ENCODE measurements at regions not wholly inside any gene's neighbourhood (a gene's known extent, or its start where the extent isn't known, plus 50 kb on each side); places are given as distances from the start of the nearest gene placed in this dataset.

DNA sequence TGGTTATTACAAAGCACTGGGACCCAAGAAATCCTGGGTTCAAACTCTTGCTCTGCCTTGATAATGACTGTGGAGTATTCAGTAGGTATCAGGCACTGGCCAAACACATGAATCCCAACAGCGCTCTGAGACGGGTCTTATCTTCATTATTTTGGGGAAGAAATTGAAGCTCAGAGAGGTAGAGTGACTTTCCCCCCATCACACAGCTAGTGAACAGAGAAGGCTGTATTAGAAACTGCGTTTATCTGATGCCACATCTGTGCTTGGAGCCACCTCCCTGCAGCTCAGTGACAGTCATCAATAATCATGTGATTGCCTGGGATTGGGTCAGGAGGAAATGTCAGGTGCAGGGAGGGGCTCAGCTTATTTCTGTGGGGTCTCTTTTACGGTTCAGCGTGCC is 225.4 kb upstream of the LHX5 start:
- DNase-seq: no peak
- H3K4me1 Mint-ChIP-seq (ENCODE audit: low read depth): no peaks in the 10 kb centered on the region
- H3K27ac Mint-ChIP-seq: no peak overlapping the region
- no peak overlapping the region for H3K4me3 Mint-ChIP-seq
- no peak for ATAC-seq (replicated peaks in 1 of 2)
- H3K27me3 Mint-ChIP-seq (ENCODE audit: low read depth): peaks cover 13% of the 10 kb centered on the region
- no peaks in the 10 kb centered on the region for H3K9me3 Mint-ChIP-seq
- no peaks in the 10 kb centered on the region for H3K36me3 Mint-ChIP-seq (ENCODE audit: insufficient read depth in 2 of 2)

DNA sequence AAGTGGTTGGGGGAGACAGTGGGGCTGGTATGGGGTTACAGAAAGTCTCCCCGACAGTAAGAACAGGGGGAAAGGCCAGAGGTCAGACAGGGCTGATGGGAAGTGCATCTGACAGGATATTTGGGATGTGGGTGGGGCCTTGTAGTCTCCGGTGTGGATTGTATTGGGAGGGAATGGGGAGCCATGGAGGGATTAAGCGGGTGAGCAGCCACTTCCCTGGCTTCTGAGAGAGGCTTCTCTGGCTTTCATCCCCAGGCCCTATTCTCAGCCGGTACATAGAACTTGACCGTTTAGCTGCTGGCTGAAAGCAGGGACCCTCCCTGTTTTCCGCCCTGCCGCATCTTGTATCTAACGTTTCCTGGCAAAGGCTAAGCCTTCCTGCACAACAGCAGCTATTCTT is 222.0 kb upstream of the LHX5 start:
- Mint-ChIP-seq H3K4me3 (no peak overlapping the region), H3K4me1 (ENCODE audit: low read depth) (no peaks in the 10 kb centered on the region), H3K27me3 (ENCODE audit: low read depth) (peaks cover 13% of the 10 kb centered on the region), H3K36me3 (ENCODE audit: insufficient read depth in 2 of 2) (no peaks in the 10 kb centered on the region), H3K27ac (no peak overlapping the region), H3K9me3 (no peaks in the 10 kb centered on the region)
- ATAC-seq (replicated peaks in 1 of 2) (no peak), DNase-seq (no peak)

DNA sequence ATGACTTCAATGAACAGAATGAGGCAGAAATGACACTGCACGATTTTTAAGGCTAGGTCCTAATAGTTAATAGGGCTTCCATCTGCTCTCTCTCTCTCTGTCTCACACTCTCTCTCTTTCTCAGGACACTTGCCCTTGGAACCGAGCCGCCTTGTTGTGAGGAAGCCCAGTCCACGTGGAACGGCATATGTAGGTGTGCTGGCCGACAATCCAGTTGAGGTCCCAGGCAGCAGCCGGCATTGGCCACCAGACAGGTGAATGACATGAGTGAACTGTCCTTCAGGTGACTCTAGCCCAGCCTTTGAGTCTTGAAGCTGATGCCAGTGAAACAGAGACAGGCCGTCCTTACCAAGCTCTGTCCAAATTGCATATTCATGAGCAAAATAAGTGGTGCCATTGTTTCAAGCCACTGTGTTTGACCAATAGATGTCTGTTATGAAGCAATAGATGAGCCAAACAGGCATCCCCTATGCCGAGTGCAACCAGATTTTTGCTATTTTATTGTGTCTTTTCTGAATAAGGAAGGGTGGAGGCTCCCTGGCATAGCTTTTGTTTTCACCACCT is 217.5 kb upstream of the LHX5 start:
- H3K27ac Mint-ChIP-seq: no peak overlapping the region
- ATAC-seq (replicated peaks in 1 of 2) (no peak), DNase-seq (no peak)
- H3K27me3 Mint-ChIP-seq (ENCODE audit: low read depth): peaks cover 6% of the 10 kb centered on the region
- H3K4me1 Mint-ChIP-seq (ENCODE audit: low read depth): no peaks in the 10 kb centered on the region
- no peak overlapping the region for H3K4me3 Mint-ChIP-seq
- no peaks in the 10 kb centered on the region for H3K9me3 Mint-ChIP-seq
- no peaks in the 10 kb centered on the region for H3K36me3 Mint-ChIP-seq (ENCODE audit: insufficient read depth in 2 of 2)

DNA sequence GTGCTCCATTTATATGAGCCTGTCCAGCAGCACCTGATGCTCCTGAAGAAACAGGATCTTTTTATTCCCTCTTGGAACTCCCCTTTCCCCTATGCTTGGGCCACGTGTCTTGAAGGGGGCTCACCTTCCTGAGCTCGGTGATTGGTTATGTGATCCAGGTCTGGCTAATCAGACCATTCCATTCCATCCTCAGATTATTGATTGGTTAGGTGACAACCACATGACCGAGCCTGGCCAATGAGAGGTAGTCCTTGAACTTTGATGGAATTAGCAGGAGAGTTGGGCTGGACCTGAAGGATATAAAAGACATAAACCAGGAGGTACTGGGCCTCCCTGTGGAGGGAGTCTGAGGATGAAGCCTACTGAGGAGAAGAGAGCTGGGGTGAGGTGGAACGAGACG is 216.6 kb upstream of the LHX5 start:
- Mint-ChIP-seq H3K4me3 (no peak overlapping the region), H3K9me3 (no peaks in the 10 kb centered on the region), H3K4me1 (ENCODE audit: low read depth) (no peaks in the 10 kb centered on the region), H3K27ac (no peak overlapping the region), H3K27me3 (ENCODE audit: low read depth) (peaks cover 6% of the 10 kb centered on the region), H3K36me3 (ENCODE audit: insufficient read depth in 2 of 2) (no peaks in the 10 kb centered on the region)
- ATAC-seq (replicated peaks in 1 of 2) (no peak), DNase-seq (no peak)

DNA sequence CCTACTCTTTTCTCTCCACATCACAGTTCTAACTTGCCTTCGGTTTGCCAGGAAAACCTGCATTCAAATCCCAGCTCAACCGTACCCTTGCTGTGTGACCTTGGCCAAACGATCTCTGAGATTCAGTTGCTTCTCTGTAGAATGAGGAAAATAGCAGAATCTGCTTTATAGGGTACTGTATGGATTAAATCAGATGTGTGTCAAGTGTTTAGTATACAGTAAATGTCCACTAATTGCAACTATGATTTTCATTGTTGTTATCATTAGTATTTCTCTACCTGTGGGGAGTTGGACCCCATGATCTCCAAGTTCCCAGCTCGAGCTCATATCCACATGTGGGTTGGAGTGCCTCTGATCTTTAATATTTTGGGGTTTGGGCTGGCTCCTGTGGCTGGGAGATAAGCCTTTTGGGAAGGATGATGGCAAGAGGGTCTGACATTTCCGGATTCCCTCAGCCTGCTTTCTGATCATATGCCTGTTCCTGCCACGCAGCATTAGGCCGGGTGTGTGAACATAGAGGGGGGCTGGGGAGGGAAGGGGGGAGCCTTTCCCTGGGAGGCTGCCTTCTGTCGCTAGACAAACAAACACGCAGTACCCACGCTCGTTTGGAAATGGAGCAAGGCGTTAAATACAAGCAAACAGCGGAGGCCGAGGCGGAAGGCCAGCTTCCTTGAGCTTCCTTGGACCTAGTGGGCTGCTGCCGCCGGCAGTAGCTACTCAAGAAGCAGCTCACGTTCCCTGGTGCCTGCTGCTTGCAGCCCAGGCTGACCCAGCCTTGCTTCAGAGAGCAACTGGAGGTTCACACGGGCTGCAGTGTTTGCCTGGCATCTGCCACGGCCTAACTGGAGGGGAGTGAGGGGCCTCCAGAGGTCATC is 213.5 kb upstream of the LHX5 start:
- H3K4me1 Mint-ChIP-seq (ENCODE audit: low read depth): no peaks in the 10 kb centered on the region
- no peaks in the 10 kb centered on the region for H3K27me3 Mint-ChIP-seq (ENCODE audit: low read depth)
- H3K27ac Mint-ChIP-seq: no peak overlapping the region
- H3K36me3 Mint-ChIP-seq (ENCODE audit: insufficient read depth in 2 of 2): no peaks in the 10 kb centered on the region
- DNase-seq (no peak), ATAC-seq (replicated peaks in 1 of 2) (no peak)
- H3K4me3 Mint-ChIP-seq: no peak overlapping the region
- H3K9me3 Mint-ChIP-seq: no peaks in the 10 kb centered on the region

DNA sequence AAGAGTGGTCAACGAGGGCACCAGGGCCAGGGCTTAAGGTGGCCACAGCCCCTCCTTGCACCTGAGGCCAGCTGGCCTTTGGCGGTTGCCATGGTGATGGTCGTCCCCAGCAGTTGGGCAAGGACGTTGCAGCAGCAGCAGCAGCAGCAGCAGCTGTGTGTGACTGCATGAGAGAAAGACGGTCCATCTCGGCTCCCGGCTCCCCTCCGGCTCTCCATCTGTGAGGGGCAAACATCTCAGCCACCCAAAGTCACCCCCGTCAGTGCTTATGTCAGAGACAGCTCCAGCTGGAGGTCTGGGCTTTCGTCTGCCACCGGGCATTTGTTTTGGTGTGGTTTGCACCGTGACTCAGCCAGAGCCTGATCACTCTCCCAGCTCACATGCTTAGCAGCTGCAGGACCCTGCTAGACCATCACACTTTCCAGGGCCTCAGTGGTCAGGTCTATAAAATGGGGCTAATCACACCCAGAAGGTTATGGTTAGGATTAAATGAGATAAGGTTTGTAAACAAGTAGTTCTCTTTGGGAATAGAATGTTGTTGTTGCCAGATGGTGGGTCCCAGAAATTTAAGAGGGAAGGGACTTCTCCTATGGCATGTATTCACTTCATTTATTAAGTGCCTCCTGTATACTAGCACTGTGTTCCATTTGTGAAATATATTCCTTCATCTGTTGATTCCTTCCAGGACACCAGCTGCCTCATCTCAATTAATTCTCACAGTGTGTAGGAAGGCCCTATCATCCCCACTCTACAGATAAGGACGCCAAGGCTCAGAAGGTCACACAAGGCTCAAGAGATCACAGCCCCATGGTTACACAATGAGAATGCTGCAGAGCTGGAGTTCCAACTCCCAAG is 212.6 kb upstream of the LHX5 start:
- no peak for ATAC-seq (replicated peaks in 1 of 2)
- Mint-ChIP-seq H3K27me3 (ENCODE audit: low read depth) (no peaks in the 10 kb centered on the region), H3K27ac (no peak overlapping the region)

DNA sequence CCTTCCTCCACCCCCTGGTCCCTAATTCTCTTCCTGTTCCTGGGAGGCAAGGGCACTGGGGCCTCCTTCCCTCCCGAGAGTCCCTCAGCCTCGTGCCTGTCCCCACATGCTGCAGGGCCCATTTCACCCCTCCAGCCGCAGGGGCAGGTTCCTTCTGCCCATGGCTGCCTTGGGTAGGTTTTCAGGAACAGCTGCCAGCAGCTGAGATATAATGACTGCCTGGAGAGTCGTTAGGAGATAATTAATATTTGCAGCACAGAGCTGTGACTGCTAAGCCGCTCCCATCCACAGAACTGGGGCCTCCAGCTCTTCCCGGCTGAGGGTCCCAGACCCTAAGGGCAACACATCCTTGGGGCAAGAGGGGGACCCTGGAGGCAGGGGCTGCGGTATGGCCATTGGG is 211.9 kb upstream of the LHX5 start:
- no peaks in the 10 kb centered on the region for H3K27me3 Mint-ChIP-seq (ENCODE audit: low read depth)
- H3K36me3 Mint-ChIP-seq (ENCODE audit: insufficient read depth in 2 of 2): no peaks in the 10 kb centered on the region
- DNase-seq: no peak
- no peaks in the 10 kb centered on the region for H3K9me3 Mint-ChIP-seq
- no peak overlapping the region for H3K4me3 Mint-ChIP-seq
- no peaks in the 10 kb centered on the region for H3K4me1 Mint-ChIP-seq (ENCODE audit: low read depth)
- no peak for ATAC-seq (replicated peaks in 1 of 2)
- no peak overlapping the region for H3K27ac Mint-ChIP-seq

More for the DNA sequence above, 212.6 kb upstream of the LHX5 start:
- no peak for DNase-seq
- Mint-ChIP-seq H3K4me1 (ENCODE audit: low read depth) (no peaks in the 10 kb centered on the region), H3K36me3 (ENCODE audit: insufficient read depth in 2 of 2) (no peaks in the 10 kb centered on the region), H3K9me3 (no peaks in the 10 kb centered on the region), H3K4me3 (no peak overlapping the region)

DNA sequence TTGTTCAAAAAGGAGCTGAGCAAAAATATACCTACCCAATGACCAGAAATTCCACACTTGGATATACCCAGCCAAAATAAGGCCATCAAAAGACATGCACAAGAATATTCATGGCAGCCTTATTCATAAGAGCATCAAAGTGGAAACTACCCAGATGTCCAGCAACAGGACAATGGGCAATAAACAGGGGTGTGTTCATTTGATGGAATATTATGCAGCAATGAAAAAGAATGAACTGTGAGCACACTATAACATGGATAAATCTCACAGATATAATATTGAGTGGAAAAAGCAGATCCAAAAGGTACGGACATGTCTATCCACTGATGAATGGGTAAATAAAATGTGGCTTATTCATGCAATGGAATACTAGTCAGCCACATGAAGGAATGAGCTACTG is 209.2 kb upstream of the LHX5 start:
- DNase-seq (no peak), ATAC-seq (replicated peaks in 1 of 2) (no peak)
- no peak overlapping the region for H3K4me3 Mint-ChIP-seq
- H3K27me3 Mint-ChIP-seq (ENCODE audit: low read depth): no peaks in the 10 kb centered on the region
- no peak overlapping the region for H3K27ac Mint-ChIP-seq
- H3K9me3 Mint-ChIP-seq: no peaks in the 10 kb centered on the region
- no peaks in the 10 kb centered on the region for H3K4me1 Mint-ChIP-seq (ENCODE audit: low read depth)
- H3K36me3 Mint-ChIP-seq (ENCODE audit: insufficient read depth in 2 of 2): no peaks in the 10 kb centered on the region

DNA sequence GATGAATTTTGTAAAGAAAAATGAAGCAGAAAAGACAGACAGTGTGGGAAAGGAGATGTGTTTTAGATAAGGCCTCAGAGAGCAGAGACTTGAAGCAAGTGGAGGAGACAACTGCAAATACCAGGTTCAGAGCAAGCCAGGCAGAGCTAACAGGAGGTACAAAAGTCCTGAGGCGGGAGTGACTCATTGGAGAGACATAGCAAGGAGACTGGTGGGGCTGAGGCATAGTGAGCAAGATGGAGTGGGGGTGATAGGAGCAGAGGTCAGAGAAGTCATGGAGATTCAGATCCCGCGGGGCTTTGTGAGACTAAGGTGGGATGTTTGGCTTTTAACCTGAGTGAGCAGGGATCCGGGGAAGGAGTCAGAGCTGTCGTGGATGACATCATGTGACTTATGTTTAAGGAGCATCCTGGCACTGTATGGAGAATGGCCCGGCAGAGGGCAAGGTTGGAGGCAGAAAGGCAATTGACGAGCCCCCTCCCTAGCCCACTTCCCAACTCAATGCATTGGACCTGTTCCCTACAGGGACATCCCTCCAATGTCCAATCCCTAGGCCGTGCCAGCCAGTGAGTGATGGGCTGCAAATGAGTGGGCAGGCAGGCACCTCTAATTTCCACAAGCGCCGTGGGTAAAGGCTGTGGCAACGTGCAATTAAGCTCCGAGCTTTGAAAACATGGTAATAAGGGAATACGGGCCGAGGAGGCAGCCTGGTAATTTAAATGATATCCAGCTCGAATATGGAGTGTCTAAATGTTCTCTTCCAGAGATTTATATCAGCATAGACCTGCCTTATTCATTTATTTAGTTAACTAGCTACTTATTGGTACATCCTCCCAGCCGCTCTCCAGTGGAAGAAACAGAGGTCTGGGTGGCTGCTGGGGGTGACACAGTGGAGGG is 206.8 kb upstream of the LHX5 start:
- no peaks in the 10 kb centered on the region for H3K4me1 Mint-ChIP-seq (ENCODE audit: low read depth)
- ATAC-seq (replicated peaks in 1 of 2) (no peak), DNase-seq (no peak)
- H3K9me3 Mint-ChIP-seq: no peaks in the 10 kb centered on the region
- no peak overlapping the region for H3K27ac Mint-ChIP-seq
- no peak overlapping the region for H3K4me3 Mint-ChIP-seq
- H3K27me3 Mint-ChIP-seq (ENCODE audit: low read depth): no peaks in the 10 kb centered on the region
- H3K36me3 Mint-ChIP-seq (ENCODE audit: insufficient read depth in 2 of 2): no peaks in the 10 kb centered on the region

DNA sequence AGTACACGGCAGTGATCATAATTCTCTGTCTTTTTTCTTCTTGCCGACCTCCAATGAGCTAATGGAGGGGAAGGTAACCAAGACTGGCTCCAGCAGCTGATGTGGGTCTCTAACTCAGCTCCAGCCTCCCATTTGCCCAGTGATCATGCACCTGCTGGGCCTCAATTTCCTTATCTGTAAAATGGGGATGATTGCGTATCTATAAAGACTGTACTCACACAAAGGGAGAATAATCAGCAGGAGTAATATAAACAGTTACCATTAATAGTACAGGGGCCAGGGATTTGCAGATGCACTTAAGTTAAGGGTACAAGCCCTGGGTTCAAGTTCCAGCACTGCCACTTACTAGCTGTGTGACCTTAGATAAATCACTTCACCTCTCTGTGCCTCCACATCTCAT is 204.9 kb upstream of the LHX5 start:
- H3K9me3 Mint-ChIP-seq: no peaks in the 10 kb centered on the region
- H3K27me3 Mint-ChIP-seq (ENCODE audit: low read depth): no peaks in the 10 kb centered on the region
- ATAC-seq (replicated peaks in 1 of 2) (no peak), DNase-seq (no peak)
- no peak overlapping the region for H3K4me3 Mint-ChIP-seq
- H3K36me3 Mint-ChIP-seq (ENCODE audit: insufficient read depth in 2 of 2): no peaks in the 10 kb centered on the region
- no peaks in the 10 kb centered on the region for H3K4me1 Mint-ChIP-seq (ENCODE audit: low read depth)
- no peak overlapping the region for H3K27ac Mint-ChIP-seq

DNA sequence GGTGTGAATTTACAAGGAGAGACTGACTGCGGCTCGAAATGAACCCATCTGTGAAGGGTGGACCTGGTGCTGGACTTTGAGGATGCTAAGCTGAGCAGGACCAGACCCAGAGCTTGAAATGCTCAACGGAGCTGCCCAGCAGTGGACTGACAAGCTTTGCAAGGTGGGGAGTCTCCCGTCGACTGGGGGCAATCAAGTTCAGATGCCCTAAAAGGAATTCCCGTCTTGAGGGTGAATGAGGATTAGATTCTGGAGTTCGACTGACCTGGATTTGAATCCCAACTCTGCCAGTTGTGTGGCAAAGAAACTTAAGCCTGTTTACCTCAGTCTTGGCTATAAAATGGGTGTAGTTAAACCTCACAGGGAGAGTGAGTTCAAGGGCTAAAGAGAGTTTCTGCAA is 204.4 kb upstream of the LHX5 start:
- Mint-ChIP-seq H3K36me3 (ENCODE audit: insufficient read depth in 2 of 2) (no peaks in the 10 kb centered on the region), H3K4me1 (ENCODE audit: low read depth) (no peaks in the 10 kb centered on the region), H3K9me3 (no peaks in the 10 kb centered on the region), H3K27ac (no peak overlapping the region), H3K27me3 (ENCODE audit: low read depth) (no peaks in the 10 kb centered on the region), H3K4me3 (no peak overlapping the region)
- ATAC-seq (replicated peaks in 1 of 2) (no peak), DNase-seq (no peak)

DNA sequence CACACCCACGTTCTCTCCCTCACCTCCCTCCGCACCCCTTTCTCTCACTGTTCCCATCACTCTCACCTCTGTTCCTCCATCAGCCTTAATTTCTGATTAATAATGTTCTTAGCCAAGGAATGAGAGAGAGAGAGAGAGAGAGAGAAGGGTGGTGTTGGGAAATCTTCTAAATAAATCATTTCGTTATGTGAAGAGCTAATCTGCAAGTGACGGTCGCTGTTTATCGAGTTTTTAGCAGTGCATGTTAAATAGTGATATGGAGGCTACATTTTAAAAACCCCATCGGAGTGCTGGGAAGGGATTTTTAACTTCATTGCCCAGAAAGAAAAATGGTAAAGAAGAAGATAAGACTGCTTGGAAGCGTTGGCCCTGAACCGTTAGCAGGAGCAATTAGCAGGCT is 203.3 kb upstream of the LHX5 start:
- no peak for DNase-seq
- no peaks in the 10 kb centered on the region for H3K9me3 Mint-ChIP-seq
- ATAC-seq (replicated peaks in 1 of 2): no peak
- H3K27me3 Mint-ChIP-seq (ENCODE audit: low read depth): peaks cover 4% of the 10 kb centered on the region
- no peaks in the 10 kb centered on the region for H3K36me3 Mint-ChIP-seq (ENCODE audit: insufficient read depth in 2 of 2)
- H3K4me3 Mint-ChIP-seq: no peak overlapping the region
- H3K27ac Mint-ChIP-seq: no peak overlapping the region
- H3K4me1 Mint-ChIP-seq (ENCODE audit: low read depth): no peaks in the 10 kb centered on the region

DNA sequence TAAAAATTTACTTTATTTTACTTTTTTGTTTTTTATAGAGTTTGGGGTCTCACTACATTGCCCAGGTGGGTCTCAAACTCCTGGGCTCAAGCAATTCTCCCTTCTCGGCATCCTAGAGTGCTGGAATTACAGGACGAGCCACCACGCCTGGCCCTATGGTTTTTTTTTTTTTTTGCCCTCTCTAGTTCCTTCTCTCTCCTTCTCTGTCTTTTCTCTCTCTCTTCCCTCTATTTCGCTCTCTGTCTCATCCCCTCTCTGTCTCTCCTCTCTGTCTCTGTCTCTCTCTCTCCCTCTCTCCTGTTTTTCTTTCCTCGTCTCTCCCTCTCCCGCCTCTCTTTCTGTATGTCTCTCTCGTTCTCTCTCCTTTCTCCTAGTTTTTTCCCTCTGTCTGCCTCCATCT is 202.6 kb upstream of the LHX5 start:
- Mint-ChIP-seq H3K4me3 (no peak overlapping the region), H3K36me3 (ENCODE audit: insufficient read depth in 2 of 2) (no peaks in the 10 kb centered on the region), H3K9me3 (no peaks in the 10 kb centered on the region), H3K27ac (no peak overlapping the region), H3K4me1 (ENCODE audit: low read depth) (no peaks in the 10 kb centered on the region), H3K27me3 (ENCODE audit: low read depth) (peaks cover 9% of the 10 kb centered on the region)
- ATAC-seq (replicated peaks in 1 of 2): no peak
- no peak for DNase-seq
